ENCODE measurements at regions not wholly inside any gene's neighbourhood (a gene's known extent, or its start where the extent isn't known, plus 50 kb on each side); places are given as distances from the start of the nearest gene placed in this dataset.

GRCh38 chr2:128485761-128486639, 167.3 kb upstream of the HS6ST1 start:
- no peak overlapping the region for H3K9ac ChIP-seq (ENCODE audit: low read length in 5 of 5)
- no peak overlapping the region for H3K4me3 ChIP-seq (ENCODE audit: low read depth in 1 of 5, low read length in 5 of 5)
- H3K9me3 ChIP-seq (ENCODE audit: control insufficient read depth in 5 of 5, low read length in 5 of 5), result no peaks in the 10 kb centered on the region
- no peaks in the 10 kb centered on the region for H3K4me1 ChIP-seq (ENCODE audit: control insufficient read depth in 5 of 5, insufficient read depth in 5 of 5, low read length in 5 of 5)
- H3K27me3 ChIP-seq (ENCODE audit: control insufficient read depth in 5 of 5, insufficient read depth in 4 of 5, low read length in 5 of 5), result peaks cover 0 to 5% (median 0%) of the 10 kb centered on the region in 5 donors
- no peak overlapping the region for H3K27ac ChIP-seq (ENCODE audit: low read depth, low read length)
- H3K36me3 ChIP-seq (ENCODE audit: control insufficient read depth in 5 of 5, insufficient read depth in 5 of 5, low read length in 5 of 5), result no peaks in the 10 kb centered on the region

DNA sequence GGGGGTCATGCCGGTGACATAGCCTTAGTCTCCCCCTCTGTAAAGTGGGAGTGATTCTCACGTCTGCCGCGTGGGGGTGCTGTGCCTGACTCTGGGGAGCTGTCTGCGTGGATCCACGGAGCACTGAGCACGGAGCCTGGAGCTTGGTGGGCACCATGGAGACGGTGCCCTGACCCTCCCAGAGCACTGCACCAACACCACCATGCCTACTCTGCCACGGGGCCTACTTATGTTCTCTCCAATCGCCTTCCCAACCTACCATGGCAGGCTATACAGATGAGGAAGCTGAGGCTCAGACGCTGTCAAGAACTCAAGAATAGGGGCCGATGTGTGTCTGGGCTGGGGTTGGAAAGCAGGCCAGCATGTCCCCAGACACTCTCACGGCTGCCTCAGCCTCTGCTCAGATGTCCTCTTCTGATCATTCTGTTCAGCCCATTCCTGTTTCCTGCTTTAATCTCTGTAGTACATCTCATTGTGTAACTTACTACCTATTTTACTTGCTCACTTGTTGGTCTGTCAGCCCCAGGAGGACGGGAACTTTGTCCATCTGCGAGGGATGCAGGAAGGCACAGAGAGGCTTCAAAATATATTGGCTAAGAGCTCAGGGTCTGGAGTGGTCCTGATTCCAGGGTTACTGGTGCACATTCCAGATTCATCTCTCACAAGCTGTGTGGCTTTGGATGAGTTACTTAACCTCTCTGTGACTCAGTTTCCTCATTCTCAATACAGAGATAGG, 168.1 kb upstream of the HS6ST1 start:
- H3K9me3 ChIP-seq (ENCODE audit: control insufficient read depth in 5 of 5, low read length in 5 of 5), result no peaks in the 10 kb centered on the region
- H3K36me3 ChIP-seq (ENCODE audit: control insufficient read depth in 5 of 5, insufficient read depth in 5 of 5, low read length in 5 of 5), result no peaks in the 10 kb centered on the region
- no peak overlapping the region for H3K27ac ChIP-seq (ENCODE audit: low read depth, low read length)
- no peaks in the 10 kb centered on the region for H3K4me1 ChIP-seq (ENCODE audit: control insufficient read depth in 5 of 5, insufficient read depth in 5 of 5, low read length in 5 of 5)
- no peak overlapping the region for H3K9ac ChIP-seq (ENCODE audit: low read length in 5 of 5)
- no peak overlapping the region for H3K4me3 ChIP-seq (ENCODE audit: low read depth in 1 of 5, low read length in 5 of 5)
- H3K27me3 ChIP-seq (ENCODE audit: control insufficient read depth in 5 of 5, insufficient read depth in 4 of 5, low read length in 5 of 5), result peaks cover 0 to 5% (median 0%) of the 10 kb centered on the region in 5 donors

GRCh38 chr2:128487650-128488387, 169.2 kb upstream of the HS6ST1 start:
- no peak overlapping the region for H3K27ac ChIP-seq (ENCODE audit: low read depth, low read length)
- H3K9ac ChIP-seq (ENCODE audit: low read length in 5 of 5), result no peak overlapping the region
- peaks cover 0 to 8% (median 5%) of the 10 kb centered on the region in 5 donors for H3K9me3 ChIP-seq (ENCODE audit: control insufficient read depth in 5 of 5, low read length in 5 of 5)
- no peaks in the 10 kb centered on the region for H3K36me3 ChIP-seq (ENCODE audit: control insufficient read depth in 5 of 5, insufficient read depth in 5 of 5, low read length in 5 of 5)
- no peaks in the 10 kb centered on the region for H3K4me1 ChIP-seq (ENCODE audit: control insufficient read depth in 5 of 5, insufficient read depth in 5 of 5, low read length in 5 of 5)
- H3K27me3 ChIP-seq (ENCODE audit: control insufficient read depth in 5 of 5, insufficient read depth in 4 of 5, low read length in 5 of 5), result peaks cover 0 to 5% (median 0%) of the 10 kb centered on the region in 5 donors
- no peak overlapping the region for H3K4me3 ChIP-seq (ENCODE audit: low read depth in 1 of 5, low read length in 5 of 5)

- no peak overlapping the region for H3K4me3 ChIP-seq (ENCODE audit: low read depth in 1 of 5, low read length in 5 of 5)
- no peaks in the 10 kb centered on the region for H3K36me3 ChIP-seq (ENCODE audit: control insufficient read depth in 5 of 5, insufficient read depth in 5 of 5, low read length in 5 of 5)
- H3K27ac ChIP-seq (ENCODE audit: low read depth, low read length), result no peak overlapping the region
- H3K27me3 ChIP-seq (ENCODE audit: control insufficient read depth in 5 of 5, insufficient read depth in 4 of 5, low read length in 5 of 5), result peaks cover 0 to 5% (median 0%) of the 10 kb centered on the region in 5 donors
- no peak overlapping the region for H3K9ac ChIP-seq (ENCODE audit: low read length in 5 of 5)
- no peaks in the 10 kb centered on the region for H3K4me1 ChIP-seq (ENCODE audit: control insufficient read depth in 5 of 5, insufficient read depth in 5 of 5, low read length in 5 of 5)
- H3K9me3 ChIP-seq (ENCODE audit: control insufficient read depth in 5 of 5, low read length in 5 of 5), result peaks cover 0 to 8% (median 5%) of the 10 kb centered on the region in 5 donors
Measured at GRCh38 chr2:128488434-128488833, 169.8 kb upstream of the HS6ST1 start.

DNA sequence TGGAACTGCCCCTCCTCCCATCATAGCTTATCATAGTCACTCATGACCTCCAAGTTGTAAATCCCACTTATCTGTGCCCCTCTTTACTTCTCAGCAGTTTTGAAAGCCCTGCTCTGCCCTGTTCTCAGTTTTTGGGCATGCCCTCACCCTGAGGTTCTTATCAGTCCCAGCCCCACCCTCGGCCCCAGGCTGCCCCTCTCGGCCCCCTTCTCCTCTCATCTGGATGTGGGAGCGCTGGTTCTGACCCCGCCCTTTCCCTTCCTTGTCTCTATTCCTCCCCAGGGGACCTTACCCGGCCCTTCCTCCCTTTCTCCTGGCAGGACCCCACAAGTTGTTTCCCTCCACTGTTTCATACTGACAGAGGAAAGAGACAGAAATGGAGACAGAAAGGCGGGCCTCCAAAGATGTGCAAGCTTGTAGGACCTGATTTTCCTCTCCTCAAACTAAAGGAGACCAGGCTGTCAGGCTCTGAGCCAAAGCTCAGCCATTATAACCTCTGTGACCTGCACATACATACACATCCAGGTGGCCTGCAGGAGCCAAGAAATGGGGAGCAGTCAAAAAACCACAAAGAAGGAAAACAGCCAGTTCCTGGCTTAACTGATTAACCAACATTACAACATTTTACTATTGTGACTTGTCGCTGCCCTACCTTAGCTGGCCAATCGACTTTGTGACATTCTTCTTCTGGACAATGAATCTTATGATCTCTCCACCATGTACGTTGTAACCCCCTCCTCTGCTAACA, 171.0 kb upstream of the HS6ST1 start:
- Histone ChIP-seq H3K27ac (ENCODE audit: low read depth, low read length) (no peak overlapping the region), H3K36me3 (ENCODE audit: control insufficient read depth in 5 of 5, insufficient read depth in 5 of 5, low read length in 5 of 5) (no peaks in the 10 kb centered on the region), H3K9ac (ENCODE audit: low read length in 5 of 5) (no peak overlapping the region), H3K27me3 (ENCODE audit: control insufficient read depth in 5 of 5, insufficient read depth in 4 of 5, low read length in 5 of 5) (peaks cover 0 to 7% (median 5%) of the 10 kb centered on the region in 5 donors), H3K4me1 (ENCODE audit: control insufficient read depth in 5 of 5, insufficient read depth in 5 of 5, low read length in 5 of 5) (peaks cover 0 to 6% (median 3%) of the 10 kb centered on the region in 5 donors), H3K9me3 (ENCODE audit: control insufficient read depth in 5 of 5, low read length in 5 of 5) (peaks cover 0 to 8% (median 5%) of the 10 kb centered on the region in 5 donors), H3K4me3 (ENCODE audit: low read depth in 1 of 5, low read length in 5 of 5) (no peak overlapping the region)

- no peak overlapping the region for H3K4me3 ChIP-seq (ENCODE audit: low read depth in 1 of 5, low read length in 5 of 5)
- H3K9ac ChIP-seq (ENCODE audit: low read length in 5 of 5), result no peak overlapping the region
- no peaks in the 10 kb centered on the region for H3K36me3 ChIP-seq (ENCODE audit: control insufficient read depth in 5 of 5, insufficient read depth in 5 of 5, low read length in 5 of 5)
- H3K9me3 ChIP-seq (ENCODE audit: control insufficient read depth in 5 of 5, low read length in 5 of 5), result peaks cover 0 to 8% (median 5%) of the 10 kb centered on the region in 5 donors
- H3K27me3 ChIP-seq (ENCODE audit: control insufficient read depth in 5 of 5, insufficient read depth in 4 of 5, low read length in 5 of 5), result peaks cover 0 to 10% (median 5%) of the 10 kb centered on the region in 5 donors
- peaks cover 0 to 11% (median 7%) of the 10 kb centered on the region in 5 donors for H3K4me1 ChIP-seq (ENCODE audit: control insufficient read depth in 5 of 5, insufficient read depth in 5 of 5, low read length in 5 of 5)
- no peak overlapping the region for H3K27ac ChIP-seq (ENCODE audit: low read depth, low read length)
Measured at GRCh38 chr2:128490321-128490720, 171.7 kb upstream of the HS6ST1 start.

DNA sequence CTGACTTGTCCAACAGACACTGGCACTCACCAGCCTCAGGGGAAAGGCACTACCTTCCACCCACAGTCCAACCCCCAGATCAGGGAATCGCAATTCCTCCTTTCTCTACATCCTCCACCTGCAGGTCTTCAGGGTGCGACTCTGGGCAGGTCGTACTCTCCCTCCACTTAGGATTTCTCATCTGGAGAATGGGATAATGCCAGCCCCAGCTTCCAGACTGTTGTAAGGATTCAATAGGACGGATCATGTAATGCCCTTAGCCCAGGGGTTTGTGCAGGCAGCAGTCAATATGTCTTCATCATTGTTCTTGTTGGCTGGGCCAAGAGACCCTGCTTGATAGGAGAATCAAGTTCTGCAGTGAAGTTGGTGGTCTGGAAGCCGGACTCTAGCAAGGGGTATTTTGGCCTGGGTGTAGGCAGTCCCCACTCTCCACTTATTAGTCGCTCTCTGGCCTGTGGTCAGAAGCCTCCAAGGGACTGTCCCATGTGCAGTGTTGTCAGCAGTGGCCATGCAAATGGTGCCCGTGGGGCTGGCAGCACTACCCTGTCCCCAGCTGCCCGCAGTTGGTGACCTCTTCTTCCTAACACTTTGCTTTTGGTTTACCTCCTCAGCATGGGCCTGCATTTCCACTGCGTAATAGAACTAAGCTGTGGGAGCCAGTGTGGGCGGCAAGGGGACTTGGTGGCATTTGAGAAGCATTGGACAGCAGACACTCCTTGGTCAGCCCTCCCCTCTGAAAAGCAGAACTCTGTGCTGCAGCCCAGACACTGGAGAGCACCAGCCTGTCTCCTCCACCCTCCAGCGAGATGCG, 172.4 kb upstream of the HS6ST1 start:
- peaks cover 0 to 11% (median 7%) of the 10 kb centered on the region in 5 donors for H3K4me1 ChIP-seq (ENCODE audit: control insufficient read depth in 5 of 5, insufficient read depth in 5 of 5, low read length in 5 of 5)
- H3K27ac ChIP-seq (ENCODE audit: low read depth, low read length), result no peak overlapping the region
- H3K9ac ChIP-seq (ENCODE audit: low read length in 5 of 5), result no peak overlapping the region
- peaks cover 0 to 10% (median 5%) of the 10 kb centered on the region in 5 donors for H3K27me3 ChIP-seq (ENCODE audit: control insufficient read depth in 5 of 5, insufficient read depth in 4 of 5, low read length in 5 of 5)
- no peaks in the 10 kb centered on the region for H3K36me3 ChIP-seq (ENCODE audit: control insufficient read depth in 5 of 5, insufficient read depth in 5 of 5, low read length in 5 of 5)
- H3K9me3 ChIP-seq (ENCODE audit: control insufficient read depth in 5 of 5, low read length in 5 of 5), result peaks cover 0 to 8% (median 5%) of the 10 kb centered on the region in 5 donors
- no peak overlapping the region for H3K4me3 ChIP-seq (ENCODE audit: low read depth in 1 of 5, low read length in 5 of 5)

DNA sequence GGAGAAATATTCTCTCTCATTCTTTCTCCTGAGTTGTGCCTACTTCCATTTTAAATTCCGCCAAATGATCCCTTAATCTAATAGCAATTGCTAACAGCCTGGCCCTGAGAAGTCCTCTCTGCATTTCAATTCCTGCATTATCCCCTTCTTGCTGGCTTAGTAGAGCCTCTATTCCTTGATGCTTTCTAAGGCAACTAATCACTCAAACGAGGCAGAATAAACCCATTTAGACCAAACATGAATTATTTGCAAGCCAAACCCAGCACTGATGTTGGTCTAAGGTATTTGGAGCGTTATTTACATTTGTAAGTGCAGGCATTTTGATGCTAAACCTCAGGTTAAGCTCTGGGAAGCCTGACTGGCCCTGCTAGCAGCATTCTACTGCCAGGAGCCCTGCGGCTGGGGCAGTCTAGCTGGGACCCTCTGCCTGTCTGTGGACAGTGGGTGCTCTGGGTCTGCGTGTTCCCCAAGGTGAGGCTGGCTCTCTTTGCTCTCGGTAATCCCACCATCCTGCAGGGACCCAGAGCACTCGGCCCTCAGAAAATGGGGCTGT, 173.1 kb upstream of the HS6ST1 start:
- Histone ChIP-seq H3K27ac (ENCODE audit: low read depth, low read length) (no peak overlapping the region), H3K9me3 (ENCODE audit: control insufficient read depth in 5 of 5, low read length in 5 of 5) (peaks cover 0 to 8% (median 5%) of the 10 kb centered on the region in 5 donors), H3K9ac (ENCODE audit: low read length in 5 of 5) (no peak overlapping the region), H3K27me3 (ENCODE audit: control insufficient read depth in 5 of 5, insufficient read depth in 4 of 5, low read length in 5 of 5) (peaks cover 0 to 10% (median 5%) of the 10 kb centered on the region in 5 donors), H3K4me1 (ENCODE audit: control insufficient read depth in 5 of 5, insufficient read depth in 5 of 5, low read length in 5 of 5) (peaks cover 0 to 11% (median 7%) of the 10 kb centered on the region in 5 donors), H3K36me3 (ENCODE audit: control insufficient read depth in 5 of 5, insufficient read depth in 5 of 5, low read length in 5 of 5) (no peaks in the 10 kb centered on the region), H3K4me3 (ENCODE audit: low read depth in 1 of 5, low read length in 5 of 5) (no peak overlapping the region)
